Heart left ventricle (tissue), 13 donors: ENCODE measurements at regions not wholly inside any gene's neighbourhood (a gene's known extent, or its start where the extent isn't known, plus 50 kb on each side); places are given as distances from the start of the nearest gene placed in this dataset.

Experiments used
- POLR2A ChIP-seq, 2 donors: fragments of 450-650 bp; IDR thresholded peaks; one replicate each; pipeline ENCODE4 v1.6.1; 2017; ENCODE audit warnings: antibody characterized with exemption in 2 of 2, mild to moderate bottlenecking in 2 of 2, moderate library complexity in 2 of 2
- TF ChIP-seq, protein P1 (sequence below), 12 donors: fragments of 200-600 bp; sonication (generic) in 4 of 12; IDR thresholded peaks; one replicate each; pipeline versions ENCODE4 v1.5.0 to v1.8.0; 2018 to 2022; ENCODE audit warnings: antibody characterized with exemption in 12 of 12, mild to moderate bottlenecking in 5 of 12
- donor health status: ischemic (EF 13 %, LVEDD 7.1; RV severe dilation, severe dysfunction).
- donor health status: DM: no; HTN: yes; CAD: no.
- donor health status: DM: no; HTN: no; CAD: no.
- donor health status: ischemic (EF 25% LVEDD 6.9; RV normal size, moderate dysfunction).
- donor health status: ischemic (EF 25% LVEDD 5.7; RV mildly dilated, moderate dysfunction).
- donor health status: ischemic (EF 35%, LVEDD 5.7; RV mildly dilated, moderate dysfunction).
- donor health status: nonischemic (EF 11% LVEDD 7.7; RV severe dilation, severe dysfunction).
- donor health status: DM: yes; HTN: yes; CAD: no.
- donor health status: PGD.
- donor health status: ischemic (EF 29% LVEDD 5.4; RV normal size, mild dysfunction).
- donor health status: nonischemic (EF 23%, LVEDD 6.1; RV moderate dilation, normal function).

DNA sequence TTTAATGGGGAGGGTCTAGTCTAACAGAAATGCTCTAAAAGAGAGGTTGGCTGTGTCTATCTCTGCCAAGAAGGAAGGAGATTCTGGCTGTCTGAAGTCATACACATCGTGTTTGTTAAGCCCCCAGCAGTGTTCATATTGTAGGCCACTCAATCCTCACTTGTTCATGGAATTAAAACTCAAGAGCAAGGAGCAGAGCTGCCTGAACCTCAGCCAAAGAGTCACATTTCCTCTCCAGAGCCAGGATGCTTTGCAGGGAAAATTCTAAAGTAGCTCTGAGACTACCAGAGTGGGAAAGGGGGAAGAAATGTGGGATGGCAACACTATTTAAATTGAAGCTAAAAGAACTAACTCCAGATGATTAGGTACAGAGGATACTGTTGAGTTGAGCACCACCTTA is 190.7 kb upstream of the CXCR4 start:
- TF ChIP-seq, protein P1, sequence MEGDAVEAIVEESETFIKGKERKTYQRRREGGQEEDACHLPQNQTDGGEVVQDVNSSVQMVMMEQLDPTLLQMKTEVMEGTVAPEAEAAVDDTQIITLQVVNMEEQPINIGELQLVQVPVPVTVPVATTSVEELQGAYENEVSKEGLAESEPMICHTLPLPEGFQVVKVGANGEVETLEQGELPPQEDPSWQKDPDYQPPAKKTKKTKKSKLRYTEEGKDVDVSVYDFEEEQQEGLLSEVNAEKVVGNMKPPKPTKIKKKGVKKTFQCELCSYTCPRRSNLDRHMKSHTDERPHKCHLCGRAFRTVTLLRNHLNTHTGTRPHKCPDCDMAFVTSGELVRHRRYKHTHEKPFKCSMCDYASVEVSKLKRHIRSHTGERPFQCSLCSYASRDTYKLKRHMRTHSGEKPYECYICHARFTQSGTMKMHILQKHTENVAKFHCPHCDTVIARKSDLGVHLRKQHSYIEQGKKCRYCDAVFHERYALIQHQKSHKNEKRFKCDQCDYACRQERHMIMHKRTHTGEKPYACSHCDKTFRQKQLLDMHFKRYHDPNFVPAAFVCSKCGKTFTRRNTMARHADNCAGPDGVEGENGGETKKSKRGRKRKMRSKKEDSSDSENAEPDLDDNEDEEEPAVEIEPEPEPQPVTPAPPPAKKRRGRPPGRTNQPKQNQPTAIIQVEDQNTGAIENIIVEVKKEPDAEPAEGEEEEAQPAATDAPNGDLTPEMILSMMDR (IDR thresholded peaks at IDR 0.05), result no peak
- TF ChIP-seq POLR2A (IDR thresholded peaks at IDR 0.05), result no peak
